Vagina (tissue), 2 donors: ENCODE measurements at regions not wholly inside any gene's neighbourhood (a gene's known extent, or its start where the extent isn't known, plus 50 kb on each side); places are given as distances from the start of the nearest gene placed in this dataset.

Experiments used
- DNase-seq, 2 donors: peaks; one replicate each; pipeline ENCODE4 v3.0.0-alpha.2; 2017; ENCODE audit errors: extremely low spot score in 2 of 2
- H3K27ac ChIP-seq: fragments of 200-600 bp; sonication (generic); one replicate; pipeline ENCODE4 v1.5.1; 2019
- H3K27me3 ChIP-seq: fragments of 200-600 bp; sonication (generic); one replicate; pipeline ENCODE4 v1.5.1; 2019
- H3K36me3 ChIP-seq, 2 donors: fragments of 200-600 bp; sonication (generic); one replicate each; pipeline ENCODE4 v1.5.1; 2017 to 2019
- H3K4me1 ChIP-seq: fragments of 200-600 bp; sonication (generic); one replicate; pipeline ENCODE4 v1.5.1; 2019
- H3K4me3 ChIP-seq, 2 donors: fragments of 200-600 bp; sonication (generic); 1 replicate in 1 of 2; 2 replicates in 1 of 2; pipeline ENCODE4 v1.5.1; 2016 to 2019
- H3K9me3 ChIP-seq: fragments of 200-600 bp; sonication (generic); one replicate; pipeline ENCODE4 v1.5.1; 2019
- CTCF ChIP-seq, 3 experiments: fragments of 450-650 bp in 2 of 3; fragments of 200-600 bp in 1 of 3; sonication (generic) in 1 of 3; IDR thresholded peaks; one replicate each; pipeline ENCODE4 v1.5.1; 2017 to 2019; ENCODE audit warnings: antibody characterized with exemption in 3 of 3, mild to moderate bottlenecking in 2 of 3, moderate library complexity in 2 of 3
- POLR2A ChIP-seq, 2 donors: fragments of 450-650 bp; IDR thresholded peaks; one replicate each; pipeline ENCODE4 v1.6.1; 2017; ENCODE audit warnings: antibody characterized with exemption in 2 of 2, mild to moderate bottlenecking in 2 of 2, moderate library complexity in 2 of 2
- POLR2AphosphoS5 ChIP-seq, 2 donors: sonication (generic); formaldehyde crosslinking; IDR thresholded peaks; one replicate each; pipeline ENCODE4 v1.9.0; 2017; ENCODE audit warnings: antibody characterized with exemption in 2 of 2, mild to moderate bottlenecking in 2 of 2, low read depth in 1 of 2; ENCODE audit not compliant: insufficient read depth in 1 of 2
- intact Hi-C: fragments of 100-400 bp; cut with DNase I; formaldehyde crosslinking; loops from one replicate; pipeline ENCODE4 v1.15.1; 2023

GRCh38 chr20:19823971-19824370 is 65.9 kb downstream of the RIN2 start:
- no peak overlapping the region for H3K27ac ChIP-seq
- no peak for DNase-seq
- intact Hi-C loops = no loop called here
- no peaks in the 10 kb centered on the region for H3K27me3 ChIP-seq
- no peak overlapping the region for H3K4me3 ChIP-seq
- peak in 1 of 2 donors; percentile 28 for TF ChIP-seq POLR2AphosphoS5 (IDR thresholded peaks at IDR 0.05; ENCODE audit: insufficient read depth in 1 of 2, low read depth in 1 of 2)
- no peak for TF ChIP-seq CTCF (IDR thresholded peaks at IDR 0.05)
- no peak for TF ChIP-seq POLR2A (IDR thresholded peaks at IDR 0.05)
- no peaks in the 10 kb centered on the region for H3K9me3 ChIP-seq
- peaks cover 4% of the 10 kb centered on the region for H3K4me1 ChIP-seq
- no peaks in the 10 kb centered on the region for H3K36me3 ChIP-seq

- H3K27me3 ChIP-seq = no peaks in the 10 kb centered on the region
- no peaks in the 10 kb centered on the region for H3K36me3 ChIP-seq
- intact Hi-C loops = no loop called here
- no peaks in the 10 kb centered on the region for H3K9me3 ChIP-seq
- DNase-seq = no peak
- TF ChIP-seq POLR2A (IDR thresholded peaks at IDR 0.05) = no peak
- no peak for TF ChIP-seq POLR2AphosphoS5 (IDR thresholded peaks at IDR 0.05; ENCODE audit: insufficient read depth in 1 of 2, low read depth in 1 of 2)
- no peak for TF ChIP-seq CTCF (IDR thresholded peaks at IDR 0.05)
- H3K27ac ChIP-seq = no peak overlapping the region
- peaks cover 4% of the 10 kb centered on the region for H3K4me1 ChIP-seq
- no peak overlapping the region for H3K4me3 ChIP-seq
Measured at GRCh38 chr20:19824861-19825260, 66.8 kb downstream of the RIN2 start.

- H3K27me3 ChIP-seq = no peaks in the 10 kb centered on the region
- peaks cover 4% of the 10 kb centered on the region for H3K4me1 ChIP-seq
- no peak overlapping the region for H3K4me3 ChIP-seq
- intact Hi-C loops = no loop called here
- H3K27ac ChIP-seq = no peak overlapping the region
- H3K36me3 ChIP-seq = no peaks in the 10 kb centered on the region
- no peak for TF ChIP-seq POLR2AphosphoS5 (IDR thresholded peaks at IDR 0.05; ENCODE audit: insufficient read depth in 1 of 2, low read depth in 1 of 2)
- no peak for TF ChIP-seq CTCF (IDR thresholded peaks at IDR 0.05)
- TF ChIP-seq POLR2A (IDR thresholded peaks at IDR 0.05) = no peak
- H3K9me3 ChIP-seq = no peaks in the 10 kb centered on the region
- DNase-seq = peak in 1 of 2 donors; percentile 6
Measured at GRCh38 chr20:19826179-19826914, 68.3 kb downstream of the RIN2 start.

- H3K9me3 ChIP-seq = no peaks in the 10 kb centered on the region
- H3K4me1 ChIP-seq = no peaks in the 10 kb centered on the region
- TF ChIP-seq POLR2AphosphoS5 (IDR thresholded peaks at IDR 0.05; ENCODE audit: insufficient read depth in 1 of 2, low read depth in 1 of 2) (no peak), CTCF (IDR thresholded peaks at IDR 0.05) (no peak), POLR2A (IDR thresholded peaks at IDR 0.05) (no peak)
- no peaks in the 10 kb centered on the region for H3K36me3 ChIP-seq
- H3K27me3 ChIP-seq = no peaks in the 10 kb centered on the region
- H3K4me3 ChIP-seq = no peak overlapping the region
- DNase-seq = peak in 1 of 2 donors; percentile 2
- intact Hi-C loops = no loop called here
- H3K27ac ChIP-seq = no peak overlapping the region
Measured at GRCh38 chr20:19827818-19828217, 69.8 kb downstream of the RIN2 start.

GRCh38 chr20:19828232-19828631 is 70.2 kb downstream of the RIN2 start:
- TF ChIP-seq POLR2A (IDR thresholded peaks at IDR 0.05) (no peak), CTCF (IDR thresholded peaks at IDR 0.05) (peak in 1 of 3 experiments; percentile 14), POLR2AphosphoS5 (IDR thresholded peaks at IDR 0.05; ENCODE audit: insufficient read depth in 1 of 2, low read depth in 1 of 2) (no peak)
- Histone ChIP-seq H3K4me3 (no peak overlapping the region), H3K27ac (no peak overlapping the region), H3K9me3 (no peaks in the 10 kb centered on the region), H3K4me1 (no peaks in the 10 kb centered on the region), H3K27me3 (no peaks in the 10 kb centered on the region), H3K36me3 (no peaks in the 10 kb centered on the region)
- intact Hi-C loops = no loop called here
- DNase-seq = peak in 1 of 2 donors; percentile 44
